ENCODE measurements at regions not wholly inside any gene's neighbourhood (a gene's known extent, or its start where the extent isn't known, plus 50 kb on each side); places are given as distances from the start of the nearest gene placed in this dataset.

DNA sequence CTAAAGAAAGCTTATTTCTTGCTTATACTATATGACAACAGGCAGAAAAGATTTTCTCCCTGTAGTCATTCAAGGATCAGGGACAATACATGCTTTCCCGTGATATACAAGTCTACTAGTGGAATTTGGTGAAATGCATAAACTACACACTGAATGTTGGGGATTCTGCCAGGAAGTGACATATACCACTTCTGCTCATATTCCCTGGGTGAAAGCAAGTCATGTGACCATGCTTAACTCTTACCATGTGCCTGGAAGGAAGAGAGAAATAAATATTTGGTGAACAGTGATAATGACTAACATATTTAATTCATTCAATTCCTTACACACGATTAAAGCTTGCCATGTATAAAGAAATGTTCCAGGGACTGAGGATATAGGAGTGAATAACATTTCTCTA, 534.6 kb downstream of the PPARGC1A start:
- TF ChIP-seq POLR2A (IDR thresholded peaks at IDR 0.05; ENCODE audit: low read depth, low read length): no peak
- no peak for TF ChIP-seq RFX5 (IDR thresholded peaks at IDR 0.05; ENCODE audit: low read depth, low read length)
- TF ChIP-seq, protein P1, sequence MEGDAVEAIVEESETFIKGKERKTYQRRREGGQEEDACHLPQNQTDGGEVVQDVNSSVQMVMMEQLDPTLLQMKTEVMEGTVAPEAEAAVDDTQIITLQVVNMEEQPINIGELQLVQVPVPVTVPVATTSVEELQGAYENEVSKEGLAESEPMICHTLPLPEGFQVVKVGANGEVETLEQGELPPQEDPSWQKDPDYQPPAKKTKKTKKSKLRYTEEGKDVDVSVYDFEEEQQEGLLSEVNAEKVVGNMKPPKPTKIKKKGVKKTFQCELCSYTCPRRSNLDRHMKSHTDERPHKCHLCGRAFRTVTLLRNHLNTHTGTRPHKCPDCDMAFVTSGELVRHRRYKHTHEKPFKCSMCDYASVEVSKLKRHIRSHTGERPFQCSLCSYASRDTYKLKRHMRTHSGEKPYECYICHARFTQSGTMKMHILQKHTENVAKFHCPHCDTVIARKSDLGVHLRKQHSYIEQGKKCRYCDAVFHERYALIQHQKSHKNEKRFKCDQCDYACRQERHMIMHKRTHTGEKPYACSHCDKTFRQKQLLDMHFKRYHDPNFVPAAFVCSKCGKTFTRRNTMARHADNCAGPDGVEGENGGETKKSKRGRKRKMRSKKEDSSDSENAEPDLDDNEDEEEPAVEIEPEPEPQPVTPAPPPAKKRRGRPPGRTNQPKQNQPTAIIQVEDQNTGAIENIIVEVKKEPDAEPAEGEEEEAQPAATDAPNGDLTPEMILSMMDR (conservative IDR thresholded peaks at IDR 0.05; ENCODE audit: low read depth, low read length): no peak
- TF ChIP-seq, protein P2, sequence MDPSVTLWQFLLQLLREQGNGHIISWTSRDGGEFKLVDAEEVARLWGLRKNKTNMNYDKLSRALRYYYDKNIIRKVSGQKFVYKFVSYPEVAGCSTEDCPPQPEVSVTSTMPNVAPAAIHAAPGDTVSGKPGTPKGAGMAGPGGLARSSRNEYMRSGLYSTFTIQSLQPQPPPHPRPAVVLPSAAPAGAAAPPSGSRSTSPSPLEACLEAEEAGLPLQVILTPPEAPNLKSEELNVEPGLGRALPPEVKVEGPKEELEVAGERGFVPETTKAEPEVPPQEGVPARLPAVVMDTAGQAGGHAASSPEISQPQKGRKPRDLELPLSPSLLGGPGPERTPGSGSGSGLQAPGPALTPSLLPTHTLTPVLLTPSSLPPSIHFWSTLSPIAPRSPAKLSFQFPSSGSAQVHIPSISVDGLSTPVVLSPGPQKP (IDR thresholded peaks at IDR 0.05; ENCODE audit: borderline replicate concordance, low read depth, low read length): no peak
- TF ChIP-seq, protein P3, sequence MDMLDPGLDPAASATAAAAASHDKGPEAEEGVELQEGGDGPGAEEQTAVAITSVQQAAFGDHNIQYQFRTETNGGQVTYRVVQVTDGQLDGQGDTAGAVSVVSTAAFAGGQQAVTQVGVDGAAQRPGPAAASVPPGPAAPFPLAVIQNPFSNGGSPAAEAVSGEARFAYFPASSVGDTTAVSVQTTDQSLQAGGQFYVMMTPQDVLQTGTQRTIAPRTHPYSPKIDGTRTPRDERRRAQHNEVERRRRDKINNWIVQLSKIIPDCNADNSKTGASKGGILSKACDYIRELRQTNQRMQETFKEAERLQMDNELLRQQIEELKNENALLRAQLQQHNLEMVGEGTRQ (IDR thresholded peaks at IDR 0.05; ENCODE audit: low read depth, low read length): no peak
- TF ChIP-seq CEBPB (IDR thresholded peaks at IDR 0.05; ENCODE audit: low read depth, low read length): no peak
- no peak for TF ChIP-seq FOS (IDR thresholded peaks at IDR 0.05; ENCODE audit: low read depth, low read length)
